ENCODE measurements at regions not wholly inside any gene's neighbourhood (a gene's known extent, or its start where the extent isn't known, plus 50 kb on each side); places are given as distances from the start of the nearest gene placed in this dataset.
"Not testable (repeated sequence)": the region's sequence is repeated elsewhere in the genome, so short reads cannot be mapped to it uniquely, and the experiment has no call there.

GRCh38 chr2:65937379-65938160 lies 497.4 kb upstream of the MEIS1 start:
- no peaks in the 10 kb centered on the region for H3K9me3 Mint-ChIP-seq
- H3K36me3 Mint-ChIP-seq (ENCODE audit: low read depth): no peaks in the 10 kb centered on the region
- H3K4me3 Mint-ChIP-seq: no peak overlapping the region
- H3K27ac Mint-ChIP-seq: no peak overlapping the region
- peaks cover 6% of the 10 kb centered on the region for H3K27me3 Mint-ChIP-seq (ENCODE audit: low read depth)
- no peaks in the 10 kb centered on the region for H3K4me1 Mint-ChIP-seq
- no peak for TF ChIP-seq CTCF (IDR thresholded peaks at IDR 0.05; ENCODE audit: unreplicated experiment in 3 of 3)

GRCh38 chr2:65934992-65935629 lies 499.8 kb upstream of the MEIS1 start:
- no peak overlapping the region for H3K4me3 Mint-ChIP-seq
- peaks cover 5% of the 10 kb centered on the region for H3K9me3 Mint-ChIP-seq
- TF ChIP-seq CTCF (IDR thresholded peaks at IDR 0.05; ENCODE audit: unreplicated experiment in 3 of 3): no peak

GRCh38 chr2:65932571-65932970 lies 500.2 kb upstream of the SPRED2 start:
- no peaks in the 10 kb centered on the region for H3K36me3 Mint-ChIP-seq (ENCODE audit: low read depth)
- H3K27me3 Mint-ChIP-seq (ENCODE audit: low read depth): peaks cover 6% of the 10 kb centered on the region

More at GRCh38 chr2:65934992-65935629, 499.8 kb upstream of the MEIS1 start:
- H3K4me1 Mint-ChIP-seq: peaks cover 4% of the 10 kb centered on the region
- peaks cover 6% of the 10 kb centered on the region for H3K27me3 Mint-ChIP-seq (ENCODE audit: low read depth)
- no peak overlapping the region for H3K27ac Mint-ChIP-seq
- no peaks in the 10 kb centered on the region for H3K36me3 Mint-ChIP-seq (ENCODE audit: low read depth)

GRCh38 chr2:65931056-65931455 lies 498.7 kb upstream of the SPRED2 start:
- no peak overlapping the region for H3K27ac Mint-ChIP-seq
- H3K4me3 Mint-ChIP-seq: no peak overlapping the region
- no peaks in the 10 kb centered on the region for H3K36me3 Mint-ChIP-seq (ENCODE audit: low read depth)
- H3K4me1 Mint-ChIP-seq: peaks cover 4% of the 10 kb centered on the region
- peaks cover 6% of the 10 kb centered on the region for H3K27me3 Mint-ChIP-seq (ENCODE audit: low read depth)
- TF ChIP-seq CTCF (IDR thresholded peaks at IDR 0.05; ENCODE audit: unreplicated experiment in 3 of 3): no peak
- H3K9me3 Mint-ChIP-seq: peaks cover 15% of the 10 kb centered on the region

More at GRCh38 chr2:65932571-65932970, 500.2 kb upstream of the SPRED2 start:
- peaks cover 4% of the 10 kb centered on the region for H3K4me1 Mint-ChIP-seq
- no peak overlapping the region for H3K4me3 Mint-ChIP-seq
- no peak overlapping the region for H3K27ac Mint-ChIP-seq
- H3K9me3 Mint-ChIP-seq: peaks cover 11% of the 10 kb centered on the region
- no peak for TF ChIP-seq CTCF (IDR thresholded peaks at IDR 0.05; ENCODE audit: unreplicated experiment in 3 of 3)

- Mint-ChIP-seq H3K4me3 (no peak overlapping the region), H3K27me3 (ENCODE audit: low read depth) (peaks cover 6% of the 10 kb centered on the region), H3K27ac (no peak overlapping the region), H3K36me3 (ENCODE audit: low read depth) (no peaks in the 10 kb centered on the region), H3K9me3 (peaks cover 18% of the 10 kb centered on the region), H3K4me1 (peaks cover 4% of the 10 kb centered on the region)
- no peak for TF ChIP-seq CTCF (IDR thresholded peaks at IDR 0.05; ENCODE audit: unreplicated experiment in 3 of 3)
Measured at GRCh38 chr2:65930259-65930658, 497.9 kb upstream of the SPRED2 start.

- H3K27me3 Mint-ChIP-seq (ENCODE audit: low read depth); H3K4me1 Mint-ChIP-seq; H3K4me3 Mint-ChIP-seq; H3K36me3 Mint-ChIP-seq (ENCODE audit: low read depth); H3K27ac Mint-ChIP-seq: not testable (repeated sequence)
- H3K9me3 Mint-ChIP-seq: peaks cover 18% of the 10 kb centered on the region
Measured at GRCh38 chr2:65929664-65930063, 497.3 kb upstream of the SPRED2 start.

Data from nephron (organoid).